ENCODE measurements at regions not wholly inside any gene's neighbourhood (a gene's known extent, or its start where the extent isn't known, plus 50 kb on each side); places are given as distances from the start of the nearest gene placed in this dataset.

DNA sequence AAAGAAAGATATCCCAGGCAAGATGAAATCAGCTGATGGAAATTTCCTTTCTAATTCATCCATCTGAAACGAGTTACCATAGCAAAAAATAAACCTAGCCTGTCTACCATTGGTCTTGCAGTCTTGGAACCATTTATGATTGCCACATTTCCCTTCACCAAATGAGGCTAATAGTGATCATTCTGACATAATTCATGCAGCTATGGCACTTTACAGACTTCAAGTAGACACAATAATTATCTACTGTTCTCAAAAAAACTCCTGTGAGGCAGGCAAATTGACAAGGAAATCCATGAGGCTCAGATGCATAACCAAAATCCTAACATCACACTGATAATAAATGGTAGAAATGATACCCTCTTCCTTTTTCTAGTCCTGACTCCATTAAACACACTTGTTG is 1669.7 kb upstream of the LRRTM1 start:
- TF ChIP-seq, protein P1, sequence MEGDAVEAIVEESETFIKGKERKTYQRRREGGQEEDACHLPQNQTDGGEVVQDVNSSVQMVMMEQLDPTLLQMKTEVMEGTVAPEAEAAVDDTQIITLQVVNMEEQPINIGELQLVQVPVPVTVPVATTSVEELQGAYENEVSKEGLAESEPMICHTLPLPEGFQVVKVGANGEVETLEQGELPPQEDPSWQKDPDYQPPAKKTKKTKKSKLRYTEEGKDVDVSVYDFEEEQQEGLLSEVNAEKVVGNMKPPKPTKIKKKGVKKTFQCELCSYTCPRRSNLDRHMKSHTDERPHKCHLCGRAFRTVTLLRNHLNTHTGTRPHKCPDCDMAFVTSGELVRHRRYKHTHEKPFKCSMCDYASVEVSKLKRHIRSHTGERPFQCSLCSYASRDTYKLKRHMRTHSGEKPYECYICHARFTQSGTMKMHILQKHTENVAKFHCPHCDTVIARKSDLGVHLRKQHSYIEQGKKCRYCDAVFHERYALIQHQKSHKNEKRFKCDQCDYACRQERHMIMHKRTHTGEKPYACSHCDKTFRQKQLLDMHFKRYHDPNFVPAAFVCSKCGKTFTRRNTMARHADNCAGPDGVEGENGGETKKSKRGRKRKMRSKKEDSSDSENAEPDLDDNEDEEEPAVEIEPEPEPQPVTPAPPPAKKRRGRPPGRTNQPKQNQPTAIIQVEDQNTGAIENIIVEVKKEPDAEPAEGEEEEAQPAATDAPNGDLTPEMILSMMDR (IDR thresholded peaks at IDR 0.05; ENCODE audit: control insufficient read depth, insufficient read depth, low read depth, low read length, missing control alignments) = no peak
- H3K4me3 ChIP-seq (ENCODE audit: control insufficient read depth, low read depth, low read length) = no peak overlapping the region
- no peak for DNase-seq (ENCODE audit: low read depth)

DNA sequence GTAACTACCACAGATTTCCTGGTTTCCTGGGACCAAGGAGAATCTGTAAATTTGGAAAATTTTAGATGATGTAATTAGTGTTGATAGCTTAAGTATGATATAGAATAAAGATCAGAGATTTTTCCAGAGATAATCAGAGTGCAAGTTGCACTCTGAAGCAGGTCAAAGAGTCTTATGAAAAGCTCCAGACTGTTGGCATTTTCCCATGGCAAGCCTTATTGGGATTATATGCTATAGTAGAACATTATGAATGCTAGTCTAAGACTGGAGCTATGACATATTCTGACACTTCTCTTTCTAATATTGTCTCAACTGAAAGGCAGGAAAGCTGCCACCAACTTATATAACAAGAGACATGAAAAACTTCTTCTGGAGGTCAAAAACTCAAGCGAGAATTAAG is 1638.3 kb upstream of the LRRTM1 start:
- no peak for DNase-seq (ENCODE audit: low read depth)
- no peak overlapping the region for H3K4me3 ChIP-seq (ENCODE audit: control insufficient read depth, low read depth, low read length)
- TF ChIP-seq, protein P1 (IDR thresholded peaks at IDR 0.05; ENCODE audit: control insufficient read depth, insufficient read depth, low read depth, low read length, missing control alignments) = no peak

DNA sequence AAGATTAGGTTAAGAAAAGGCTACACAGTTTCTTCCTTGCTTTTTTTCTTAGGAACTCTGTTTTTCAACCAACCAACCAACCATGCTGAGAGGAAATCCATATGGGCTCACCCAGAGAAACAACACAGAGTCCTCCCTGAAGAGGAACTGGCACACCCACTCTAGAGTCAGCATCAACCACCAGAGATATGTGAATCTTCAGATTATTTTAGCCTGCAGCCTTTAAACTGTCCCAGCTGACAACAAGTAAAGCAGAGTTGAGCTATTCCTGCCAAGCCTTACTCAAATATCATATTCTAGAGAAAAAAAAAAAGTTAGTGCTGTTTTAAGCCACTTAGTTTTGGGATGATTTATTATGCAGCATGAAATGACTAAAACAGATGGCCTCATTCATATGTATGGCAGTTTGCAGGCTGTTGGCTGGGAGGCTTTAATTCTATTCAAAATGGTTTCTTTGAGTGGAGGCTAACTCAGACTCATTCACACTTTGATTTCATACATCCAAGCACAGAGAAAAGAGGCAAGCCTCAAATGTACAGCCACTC is 1637.7 kb upstream of the LRRTM1 start:
- TF ChIP-seq, protein P1 (IDR thresholded peaks at IDR 0.05; ENCODE audit: control insufficient read depth, insufficient read depth, low read depth, low read length, missing control alignments) = no peak
- DNase-seq (ENCODE audit: low read depth) = no peak
- H3K4me3 ChIP-seq (ENCODE audit: control insufficient read depth, low read depth, low read length) = no peak overlapping the region

DNA sequence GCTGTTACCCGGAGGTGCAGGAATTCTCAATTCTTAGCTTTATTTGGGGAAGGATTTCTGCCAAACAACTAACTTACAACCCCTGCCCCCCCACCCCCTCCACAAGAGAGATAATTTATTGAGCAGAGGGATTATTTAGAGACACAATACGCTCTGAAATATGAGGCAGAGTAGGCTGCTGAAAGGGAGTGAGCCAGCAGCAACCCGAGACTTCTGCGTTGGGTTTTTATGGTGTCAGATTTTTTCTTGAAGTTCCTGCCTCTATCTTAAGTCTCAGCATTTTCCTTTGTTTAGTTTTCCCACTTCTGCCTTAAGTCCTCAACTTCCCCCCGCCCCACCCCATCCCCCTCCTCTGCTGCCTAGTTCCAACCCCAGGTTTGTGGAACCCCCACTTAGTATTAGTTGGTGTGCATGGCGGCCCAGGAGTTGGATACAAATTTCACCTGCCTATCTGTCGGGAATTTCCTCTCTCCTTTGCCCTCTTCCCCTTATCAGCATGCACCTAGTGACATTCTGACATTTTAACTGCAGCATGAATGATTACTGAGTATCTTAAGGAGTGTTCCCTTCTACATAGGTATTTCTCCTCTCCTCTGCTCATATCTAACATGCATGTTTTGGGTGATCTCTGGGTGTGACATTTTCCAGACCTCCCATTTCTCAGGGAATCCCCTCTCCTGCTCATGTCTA is 1635.9 kb upstream of the LRRTM1 start:
- TF ChIP-seq, protein P1 (IDR thresholded peaks at IDR 0.05; ENCODE audit: control insufficient read depth, insufficient read depth, low read depth, low read length, missing control alignments) = no peak
- H3K4me3 ChIP-seq (ENCODE audit: control insufficient read depth, low read depth, low read length) = no peak overlapping the region

DNA sequence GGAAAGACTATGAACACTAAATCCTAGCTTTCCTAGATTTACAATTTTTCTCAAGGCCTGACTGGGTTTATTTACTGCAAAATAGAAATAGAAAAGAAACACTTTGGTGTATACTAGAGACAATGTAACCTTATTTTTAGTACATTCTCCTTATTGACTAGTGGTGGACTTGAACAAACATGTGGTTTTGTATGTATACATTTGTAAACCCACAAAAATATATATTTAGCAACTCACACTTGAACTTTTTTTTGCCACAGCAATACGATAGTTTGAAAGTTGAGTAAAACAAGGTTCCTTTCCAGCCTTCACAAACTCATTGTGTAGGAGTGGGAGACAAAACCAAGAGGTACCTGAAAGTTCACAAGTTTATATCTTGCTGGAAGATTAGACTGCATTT is 1633.4 kb upstream of the LRRTM1 start:
- TF ChIP-seq, protein P1 (IDR thresholded peaks at IDR 0.05; ENCODE audit: control insufficient read depth, insufficient read depth, low read depth, low read length, missing control alignments) = no peak
- H3K4me3 ChIP-seq (ENCODE audit: control insufficient read depth, low read depth, low read length) = no peak overlapping the region
- no peak for DNase-seq (ENCODE audit: low read depth)

More for the DNA sequence above, 1635.9 kb upstream of the LRRTM1 start:
- no peak for DNase-seq (ENCODE audit: low read depth)

DNA sequence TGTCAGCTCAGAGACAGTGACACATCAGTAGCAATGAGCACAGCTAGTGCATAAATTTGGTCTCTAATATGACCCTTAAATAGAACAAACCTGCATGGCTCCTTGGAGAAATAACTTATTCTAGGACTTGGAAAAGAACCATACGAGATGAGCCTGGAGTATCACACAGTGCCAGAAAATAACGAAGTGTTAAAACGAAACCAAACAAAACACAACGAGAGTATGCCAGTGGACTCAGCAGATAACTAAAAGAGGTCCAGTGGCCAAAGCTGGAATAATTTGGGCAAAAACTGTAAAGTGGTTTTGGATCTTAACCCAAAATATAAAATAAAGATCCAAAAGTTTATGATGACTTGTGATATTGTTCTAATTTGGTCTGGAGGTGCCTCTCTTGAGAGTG is 1599.0 kb upstream of the LRRTM1 start:
- no peak for DNase-seq (ENCODE audit: low read depth)
- H3K4me3 ChIP-seq (ENCODE audit: control insufficient read depth, low read depth, low read length) = no peak overlapping the region
- TF ChIP-seq, protein P1 (IDR thresholded peaks at IDR 0.05; ENCODE audit: control insufficient read depth, insufficient read depth, low read depth, low read length, missing control alignments) = no peak
